PC-3 (cell line): ENCODE measurements at regions not wholly inside any gene's neighbourhood (a gene's known extent, or its start where the extent isn't known, plus 50 kb on each side); places are given as distances from the start of the nearest gene placed in this dataset.

Experiments
- ATAC-seq: fragments of 200-7000 bp; cut with Tn5 transposase; 2 replicates; pipeline ENCODE4 v1.9.1; 2020; ENCODE audit warnings: mild to moderate bottlenecking, moderate library complexity
- BruUV-seq: library from RNA; stranded (reverse); fragments of 400-500 nt; replicated peaks from 2 replicates; lab custom pipeline; 2021; lab: Mats Ljungman, UMichigan
- CTCF ChIA-PET: fragments of 300-600 bp; sonication (Branson Sonifier 250); formaldehyde crosslinking; loops from one replicate; lab custom pipeline; 2022; ENCODE audit warnings: antibody characterized with exemption; lab: Charles Lee
- POLR2A ChIA-PET: fragments of 300-600 bp; sonication (Branson Sonifier 250); formaldehyde crosslinking; loops from one replicate; lab custom pipeline; 2022; ENCODE audit warnings: antibody characterized with exemption; ENCODE audit not compliant: unreplicated experiment; lab: Charles Lee
- DNase-seq: peaks from one replicate; pipeline ENCODE4 v3.0.0-alpha.2; 2015
- H2AFZ ChIP-seq: fragments of 300-600 bp; sonication (generic); 2 replicates; pipeline ENCODE4 v1.6.0; 2016; ENCODE audit warnings: antibody characterized with exemption, low read length
- H3F3A ChIP-seq: fragments of 300-600 bp; sonication (generic); one replicate; pipeline ENCODE4 v1.6.0; 2017; ENCODE audit warnings: antibody characterized with exemption, low read length, control low read depth, mild to moderate bottlenecking; ENCODE audit not compliant: unreplicated experiment
- H3K27ac ChIP-seq: fragments of 300-600 bp; sonication (generic); 2 replicates; pipeline ENCODE4 v1.5.1; 2016; ENCODE audit warnings: mild to moderate bottlenecking, low read length
- H3K27me3 ChIP-seq: fragments of 300-600 bp; sonication (generic); 2 replicates; pipeline ENCODE4 v1.6.1; 2016; ENCODE audit warnings: low read length, mixed read lengths
- H3K36me3 ChIP-seq: fragments of 300-600 bp; sonication (generic); 2 replicates; pipeline ENCODE4 v1.6.1; 2016; ENCODE audit warnings: low read depth, mixed run types, low read length, mixed read lengths
- H3K4me1 ChIP-seq: fragments of 300-600 bp; sonication (generic); 2 replicates; pipeline ENCODE4 v1.5.1; 2016; ENCODE audit warnings: low read length; ENCODE audit not compliant: insufficient read depth
- H3K4me2 ChIP-seq: fragments of 300-600 bp; sonication (generic); 2 replicates; pipeline ENCODE4 v1.6.0; 2016; ENCODE audit warnings: low read length
- H3K4me3 ChIP-seq: fragments of 300-600 bp; sonication (generic); 2 replicates; pipeline ENCODE4 v1.5.1; 2016; ENCODE audit warnings: mild to moderate bottlenecking, low read length, mixed read lengths
- H3K79me2 ChIP-seq: fragments of 300-600 bp; sonication (generic); 2 replicates; pipeline ENCODE4 v1.6.1; 2017; ENCODE audit warnings: low read length, mixed read lengths
- H3K9ac ChIP-seq: fragments of 300-600 bp; sonication (generic); 2 replicates; pipeline ENCODE4 v1.6.0; 2016; ENCODE audit warnings: mild to moderate bottlenecking, low read length
- H3K9me2 ChIP-seq: fragments of 300-600 bp; sonication (generic); replicated peaks from 2 replicates; pipeline ENCODE4 v1.6.1; 2016; ENCODE audit warnings: mixed run types, low read length, mixed read lengths
- H3K9me3 ChIP-seq: fragments of 300-600 bp; sonication (generic); 2 replicates; pipeline ENCODE4 v1.6.1; 2016; ENCODE audit warnings: low read length, mixed read lengths
- H4K20me1 ChIP-seq: fragments of 300-600 bp; sonication (generic); 2 replicates; pipeline ENCODE4 v1.6.1; 2016; ENCODE audit warnings: low read length, mixed read lengths
- EZH2 ChIP-seq: fragments of 300-600 bp; sonication (generic); IDR thresholded peaks from one replicate; pipeline ENCODE4 v1.6.1; 2017; ENCODE audit warnings: antibody characterized with exemption, mild to moderate bottlenecking, low read length; ENCODE audit not compliant: unreplicated experiment
- EZH2phosphoT487 ChIP-seq: fragments of 300-600 bp; sonication (generic); IDR thresholded peaks from 2 replicates; pipeline ENCODE4 v1.6.1; 2018; ENCODE audit warnings: mild to moderate bottlenecking, antibody characterized with exemption, low read length, borderline replicate concordance
- intact Hi-C: fragments of 100-400 bp; cut with micrococcal nuclease; formaldehyde crosslinking; loops from 2 replicates; pipeline ENCODE4 v1.9.0; 2023
- TF ChIP-seq, protein P1 (sequence below): fragments of 300-600 bp; sonication (generic); conservative IDR thresholded peaks from 2 replicates; pipeline ENCODE4 v1.5.1; 2017; ENCODE audit warnings: antibody characterized with exemption, low read depth, mild to moderate bottlenecking, low read length

DNA sequence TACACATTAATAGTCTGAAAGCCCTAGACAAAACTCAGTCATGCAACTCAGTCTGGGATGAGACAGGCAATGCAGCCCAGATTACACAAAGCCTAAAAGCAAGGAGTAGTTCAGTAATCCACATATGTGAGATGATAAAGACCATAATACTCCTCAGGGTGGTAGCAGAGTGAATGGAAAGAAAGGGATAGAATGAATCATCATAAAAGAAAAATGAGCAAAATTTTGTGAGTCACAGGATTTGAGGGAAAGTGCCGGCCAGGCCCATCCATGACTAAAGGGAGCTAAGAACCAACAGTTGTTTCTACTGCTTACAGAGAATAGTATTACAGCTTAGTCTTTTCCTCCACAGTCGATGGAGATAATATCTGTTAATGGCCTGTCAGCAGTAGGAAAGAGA, 90.0 kb upstream of the POU5F2 start:
- peak; percentile 91 for DNase-seq
- ChIA-PET CTCF (interaction anchor here (0.5 to 1.0 kb wide), 7 partner anchors 42 to 714 kb away, joined by 3 to 9 read pairs (median 4); no protein-coding TSS in a partner anchor), POLR2A (interaction anchor here (0.6 to 0.7 kb wide), 5 partner anchors 8 to 1257 kb away, joined by 3 to 10 read pairs (median 4); no protein-coding TSS in a partner anchor)
- no peaks in the 10 kb centered on the region for H4K20me1 ChIP-seq
- H3F3A ChIP-seq, result no peaks in the 10 kb centered on the region
- no peak overlapping the region; the same call in 1 of the 2 replicates for H2AFZ ChIP-seq
- H3K9me3 ChIP-seq, result no peaks in the 10 kb centered on the region
- H3K4me3 ChIP-seq, result no peak overlapping the region
- intact Hi-C loops, result no loop called here
- peak overlapping the region; percentile 25 for H3K27ac ChIP-seq
- H3K79me2 ChIP-seq, result no peaks in the 10 kb centered on the region
- BruUV-seq, result no TSS peak
- peak overlapping the region; percentile 26 for H3K4me2 ChIP-seq
- H3K9me2 ChIP-seq, result no peaks in the 10 kb centered on the region
- H3K4me1 ChIP-seq, result peaks cover 12% of the 10 kb centered on the region
- no peaks in the 10 kb centered on the region for H3K36me3 ChIP-seq
- H3K9ac ChIP-seq, result no peak overlapping the region
- TF ChIP-seq EZH2 (no peak), EZH2phosphoT487 (no peak)
- TF ChIP-seq, protein P1, sequence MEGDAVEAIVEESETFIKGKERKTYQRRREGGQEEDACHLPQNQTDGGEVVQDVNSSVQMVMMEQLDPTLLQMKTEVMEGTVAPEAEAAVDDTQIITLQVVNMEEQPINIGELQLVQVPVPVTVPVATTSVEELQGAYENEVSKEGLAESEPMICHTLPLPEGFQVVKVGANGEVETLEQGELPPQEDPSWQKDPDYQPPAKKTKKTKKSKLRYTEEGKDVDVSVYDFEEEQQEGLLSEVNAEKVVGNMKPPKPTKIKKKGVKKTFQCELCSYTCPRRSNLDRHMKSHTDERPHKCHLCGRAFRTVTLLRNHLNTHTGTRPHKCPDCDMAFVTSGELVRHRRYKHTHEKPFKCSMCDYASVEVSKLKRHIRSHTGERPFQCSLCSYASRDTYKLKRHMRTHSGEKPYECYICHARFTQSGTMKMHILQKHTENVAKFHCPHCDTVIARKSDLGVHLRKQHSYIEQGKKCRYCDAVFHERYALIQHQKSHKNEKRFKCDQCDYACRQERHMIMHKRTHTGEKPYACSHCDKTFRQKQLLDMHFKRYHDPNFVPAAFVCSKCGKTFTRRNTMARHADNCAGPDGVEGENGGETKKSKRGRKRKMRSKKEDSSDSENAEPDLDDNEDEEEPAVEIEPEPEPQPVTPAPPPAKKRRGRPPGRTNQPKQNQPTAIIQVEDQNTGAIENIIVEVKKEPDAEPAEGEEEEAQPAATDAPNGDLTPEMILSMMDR, result peak; percentile 37; the same call in 1 of the 2 replicates
- no peaks in the 10 kb centered on the region for H3K27me3 ChIP-seq
- ATAC-seq, result peak; percentile 99

DNA sequence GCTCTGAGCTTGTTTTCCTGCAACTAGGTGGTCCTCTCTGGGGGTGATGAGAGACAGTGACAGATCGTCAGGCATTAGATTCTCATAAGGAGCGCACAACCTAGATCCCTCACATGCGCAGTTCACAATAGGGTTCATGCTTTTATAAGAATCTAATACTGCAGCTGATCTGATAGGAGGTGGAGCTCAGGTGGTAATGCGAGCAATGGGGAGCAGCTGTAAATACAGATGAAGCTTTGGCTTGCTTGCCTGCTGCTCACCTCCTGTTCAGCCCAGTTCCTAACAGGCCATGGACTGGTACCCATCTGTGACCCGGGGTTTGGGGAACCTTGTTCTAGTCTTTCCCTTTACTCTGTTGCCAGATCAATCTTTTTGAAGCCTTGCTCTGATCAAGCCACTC, 89.5 kb upstream of the POU5F2 start:
- ATAC-seq (no peak), DNase-seq (no peak)
- no peak overlapping the region for H3K4me2 ChIP-seq
- intact Hi-C loops, result no loop called here
- no peaks in the 10 kb centered on the region for H3K79me2 ChIP-seq
- no peaks in the 10 kb centered on the region for H3K36me3 ChIP-seq
- no peaks in the 10 kb centered on the region for H3K9me3 ChIP-seq
- no peaks in the 10 kb centered on the region for H3K9me2 ChIP-seq
- H3K4me3 ChIP-seq, result no peak overlapping the region
- peaks cover 12% of the 10 kb centered on the region for H3K4me1 ChIP-seq
- ChIA-PET CTCF (interaction anchor here (1.0 kb wide), 2 partner anchors 77 to 224 kb away, joined by 4 read pairs; no protein-coding TSS in a partner anchor), POLR2A (no interaction called here)
- peak overlapping the region; percentile 3; the same call in 1 of the 2 replicates for H3K27ac ChIP-seq
- TF ChIP-seq, protein P1, result no peak
- no peak for TF ChIP-seq EZH2
- TF ChIP-seq EZH2phosphoT487, result no peak
- H3K9ac ChIP-seq, result no peak overlapping the region
- H4K20me1 ChIP-seq, result no peaks in the 10 kb centered on the region
- no peaks in the 10 kb centered on the region for H3K27me3 ChIP-seq
- H2AFZ ChIP-seq, result no peak overlapping the region
- no peaks in the 10 kb centered on the region for H3F3A ChIP-seq
- BruUV-seq, result no TSS peak

DNA sequence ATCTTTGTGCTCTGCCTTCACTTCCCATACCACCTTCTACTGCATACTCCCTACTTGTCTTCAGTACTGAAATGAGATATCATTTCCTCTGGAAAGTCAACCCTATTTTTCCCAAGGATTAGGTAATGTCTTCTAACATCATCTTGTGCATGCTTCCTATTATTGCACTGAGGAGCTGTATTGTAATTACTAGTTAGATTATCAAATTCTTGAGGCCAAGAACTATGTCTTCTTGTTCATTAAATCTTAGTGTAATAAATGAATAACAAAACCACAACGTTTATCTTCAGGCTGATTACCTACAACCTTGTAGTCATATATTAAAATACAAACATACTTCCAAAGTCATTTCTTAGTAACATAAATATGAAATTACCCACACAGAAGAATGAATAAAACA, 87.9 kb upstream of the POU5F2 start:
- intact Hi-C loops, result no loop called here
- H3K9me3 ChIP-seq, result no peaks in the 10 kb centered on the region
- no peak overlapping the region for H3K4me2 ChIP-seq
- TF ChIP-seq, protein P1, result no peak
- H3K36me3 ChIP-seq, result no peaks in the 10 kb centered on the region
- H3K79me2 ChIP-seq, result no peaks in the 10 kb centered on the region
- H3K27me3 ChIP-seq, result no peaks in the 10 kb centered on the region
- no peak overlapping the region for H3K27ac ChIP-seq
- DNase-seq, result no peak
- no TSS peak for BruUV-seq
- CTCF ChIA-PET, result no interaction called here
- no peaks in the 10 kb centered on the region for H3F3A ChIP-seq
- no peak overlapping the region for H2AFZ ChIP-seq
- H3K4me3 ChIP-seq, result no peak overlapping the region
- POLR2A ChIA-PET, result no interaction called here
- no peaks in the 10 kb centered on the region for H4K20me1 ChIP-seq
- H3K9me2 ChIP-seq, result no peaks in the 10 kb centered on the region
- no peak overlapping the region for H3K9ac ChIP-seq
- ATAC-seq, result no peak
- peaks cover 12% of the 10 kb centered on the region for H3K4me1 ChIP-seq
